ENCODE measurements at regions not wholly inside any gene's neighbourhood (a gene's known extent, or its start where the extent isn't known, plus 50 kb on each side); places are given as distances from the start of the nearest gene placed in this dataset.
"Not testable (repeated sequence)": the region's sequence is repeated elsewhere in the genome, so short reads cannot be mapped to it uniquely, and the experiment has no call there.

DNA sequence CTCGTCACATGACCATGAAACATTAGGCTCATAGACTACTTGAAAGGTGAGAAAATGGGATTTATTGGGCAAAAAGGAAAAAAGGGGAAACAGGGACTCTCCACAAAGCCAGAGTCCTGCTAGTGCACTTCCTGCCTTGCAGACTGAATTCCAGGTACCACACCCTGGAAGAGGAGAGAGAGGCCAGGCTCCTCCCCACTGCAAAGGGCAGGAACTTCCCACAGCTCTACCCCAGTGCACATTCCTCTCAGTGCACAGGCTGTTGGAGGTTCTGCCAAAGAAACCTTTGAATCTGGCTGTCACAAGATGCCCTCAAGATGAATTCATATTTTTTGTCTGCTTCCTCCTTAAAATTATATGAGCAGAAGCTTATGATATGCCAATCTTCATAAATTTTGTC, 920.4 kb upstream of the GJE1 start:
- no peak for DNase-seq

- no peak for DNase-seq
Measured at GRCh38 chr6:141211845-141212244, 920.9 kb upstream of the GJE1 start.

DNA sequence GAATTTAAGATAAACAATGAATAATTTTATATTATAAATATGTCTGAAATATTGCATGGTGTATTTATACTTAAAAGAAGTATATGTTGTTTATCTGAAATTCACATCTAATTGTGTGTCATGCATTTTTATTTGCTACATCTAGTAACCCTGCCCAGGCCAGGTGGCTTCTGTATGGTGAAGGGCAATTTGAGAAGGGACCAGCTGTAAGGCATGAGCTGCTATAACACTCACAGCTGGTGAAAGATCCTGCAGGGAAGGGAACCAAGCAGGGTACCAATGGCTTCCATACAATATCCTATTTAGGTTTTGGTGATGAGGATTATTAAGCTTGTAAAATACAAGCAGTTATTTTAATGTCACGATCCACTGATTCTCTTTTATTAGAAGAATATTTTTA, 921.8 kb upstream of the GJE1 start:
- DNase-seq: no peak

- DNase-seq: no peak
Measured at GRCh38 chr6:141209890-141210289, 922.8 kb upstream of the GJE1 start.

GRCh38 chr6:141208101-141208500, 924.6 kb upstream of the GJE1 start:
- DNase-seq: no peak

- no peak for DNase-seq
Measured at GRCh38 chr6:141203902-141204575, 928.7 kb upstream of the GJE1 start.

GRCh38 chr6:141202626-141203025, 930.1 kb upstream of the GJE1 start:
- DNase-seq: no peak

DNA sequence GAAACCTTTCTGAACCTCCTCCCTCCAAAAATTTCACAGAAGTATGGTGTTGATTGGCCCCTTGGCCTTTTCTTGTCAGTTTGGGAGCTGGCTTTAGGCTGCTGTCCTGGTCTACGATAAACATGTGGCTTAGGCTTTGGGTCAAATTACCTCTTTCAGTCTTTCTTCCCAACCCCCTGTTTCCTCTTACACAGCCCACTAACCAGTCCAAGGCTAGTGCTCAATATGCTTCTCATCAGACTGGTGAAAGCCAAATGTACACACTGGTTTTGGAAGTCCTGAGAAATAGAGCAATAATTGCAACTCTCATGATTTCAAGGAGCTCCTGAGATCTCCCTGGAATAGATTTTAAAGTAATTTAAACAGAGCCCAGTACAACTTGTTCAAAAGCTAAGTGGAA, 933.7 kb upstream of the GJE1 start:
- DNase-seq: no peak

- no peak for DNase-seq
Measured at GRCh38 chr6:141195251-141195832, 937.4 kb upstream of the GJE1 start.

GRCh38 chr6:141183368-141183767, 949.4 kb upstream of the GJE1 start:
- DNase-seq: no peak

- DNase-seq: not testable (repeated sequence)
Measured at GRCh38 chr6:141175458-141175857, 957.3 kb upstream of the GJE1 start.

DNA sequence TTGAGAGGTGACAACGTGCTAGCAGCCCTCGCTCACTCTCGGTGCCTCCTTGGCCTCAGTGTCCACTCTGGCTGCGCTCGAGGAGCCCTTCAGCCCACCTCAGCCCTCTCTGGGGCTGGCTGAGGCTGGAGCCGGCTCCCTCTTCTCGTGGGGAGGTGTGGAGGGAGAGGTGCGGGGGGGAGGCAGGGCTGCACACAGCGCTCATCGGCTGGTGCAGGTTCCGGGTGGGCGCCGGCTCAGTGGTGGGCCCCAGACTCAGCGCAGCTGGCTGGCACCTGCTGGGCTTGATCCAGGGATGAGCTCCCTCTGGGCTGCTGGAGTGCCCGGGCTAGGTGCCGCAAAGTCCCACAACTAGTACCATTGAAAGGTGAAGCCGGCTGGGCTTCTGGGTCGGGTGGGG, 957.8 kb upstream of the GJE1 start:
- no peak for DNase-seq

GRCh38 chr6:141173529-141173928, 959.2 kb upstream of the GJE1 start:
- no peak for DNase-seq

DNA sequence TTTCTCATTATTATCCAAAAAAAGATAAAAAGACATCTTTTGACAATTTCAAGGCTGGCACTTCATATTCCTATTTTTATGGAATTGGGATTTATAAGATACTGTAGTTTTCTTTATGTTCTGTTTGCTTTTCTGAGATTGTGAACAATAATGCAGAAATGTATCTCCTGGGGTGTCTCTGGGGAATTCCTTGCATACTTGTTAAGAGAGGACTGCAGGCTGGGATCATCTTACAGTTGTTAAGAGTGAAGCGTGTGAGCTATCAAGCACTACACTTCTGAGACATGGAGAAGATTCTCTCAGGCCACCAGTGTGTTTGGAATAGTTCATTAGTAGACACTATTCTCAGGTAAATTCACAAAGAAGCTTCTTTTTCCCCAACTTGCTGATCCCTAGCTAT, 963.3 kb upstream of the GJE1 start:
- no peak for DNase-seq

DNA sequence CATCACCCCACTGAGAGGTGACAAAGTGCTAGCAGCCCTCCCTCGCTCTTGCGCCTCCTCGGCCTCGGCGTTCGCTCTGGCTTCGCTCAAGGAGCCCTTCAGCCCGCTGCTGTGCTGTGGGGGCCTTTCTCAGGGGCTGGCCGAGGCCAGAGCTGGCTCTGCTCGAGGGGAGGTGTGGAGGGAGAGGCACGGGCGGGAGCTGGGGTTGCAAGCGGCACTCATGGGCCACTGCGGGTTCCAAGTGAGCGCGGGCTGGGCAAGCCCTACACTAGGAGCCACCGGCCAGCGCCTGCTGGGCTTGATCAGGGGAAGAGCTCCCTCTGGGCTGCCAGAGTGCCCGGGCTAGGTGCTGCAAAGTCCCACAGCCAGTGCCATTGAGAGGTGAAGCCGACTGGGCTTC, 964.8 kb upstream of the GJE1 start:
- no peak for DNase-seq

GRCh38 chr6:141165002-141165665, 967.6 kb upstream of the GJE1 start:
- no peak for DNase-seq

DNA sequence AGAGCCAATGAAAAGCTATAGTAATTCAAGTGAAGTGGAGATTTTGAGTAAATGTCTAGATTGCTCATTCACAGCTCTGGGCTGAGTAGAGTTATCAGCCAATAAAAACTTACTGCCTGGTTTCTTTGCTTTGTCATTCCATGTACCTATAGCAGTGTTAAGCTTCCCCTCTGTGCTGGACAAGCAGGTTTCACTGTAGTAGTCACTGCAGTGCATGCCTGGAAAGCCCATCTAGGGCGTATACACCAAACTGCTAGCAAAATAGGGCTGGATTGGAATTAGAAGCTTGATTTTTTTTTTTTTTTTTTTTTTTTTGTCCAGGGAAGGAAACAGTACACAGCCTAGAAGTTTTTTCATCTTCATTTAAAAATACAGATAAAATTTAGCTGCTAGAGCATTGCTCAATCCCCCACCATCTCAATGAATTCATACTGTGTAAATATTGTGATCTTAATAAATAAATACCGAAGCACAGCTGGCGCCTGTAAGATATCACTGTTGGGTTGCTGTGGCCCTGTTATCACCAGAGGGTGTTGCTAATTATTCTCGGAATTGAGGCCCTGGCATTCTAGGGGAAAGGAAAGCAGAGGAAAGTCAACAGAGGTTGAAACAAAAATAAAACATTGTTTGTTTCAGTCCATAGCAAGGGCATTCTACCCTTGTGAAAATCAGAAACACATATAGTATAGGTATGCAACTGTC, 968.5 kb upstream of the GJE1 start:
- no peak for DNase-seq

DNA sequence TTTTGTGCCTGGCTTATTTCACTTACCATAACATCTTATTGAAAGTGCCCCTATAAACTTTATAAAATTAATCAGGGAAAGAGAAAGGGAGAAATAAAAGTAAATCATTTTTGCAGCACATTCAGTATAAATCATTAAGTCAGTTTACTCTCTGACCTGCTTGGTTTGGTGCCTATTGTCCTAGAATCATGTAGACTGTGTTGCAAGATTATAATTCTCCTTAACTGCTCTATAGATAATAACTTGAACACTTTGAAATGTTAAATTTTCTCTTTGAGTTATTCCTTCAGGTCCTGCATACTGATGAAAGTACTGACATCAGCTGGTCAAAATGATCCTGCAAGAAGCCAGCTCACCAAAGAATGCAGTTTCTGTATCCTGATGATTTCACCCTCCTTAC, 969.6 kb upstream of the GJE1 start:
- DNase-seq: no peak

DNA sequence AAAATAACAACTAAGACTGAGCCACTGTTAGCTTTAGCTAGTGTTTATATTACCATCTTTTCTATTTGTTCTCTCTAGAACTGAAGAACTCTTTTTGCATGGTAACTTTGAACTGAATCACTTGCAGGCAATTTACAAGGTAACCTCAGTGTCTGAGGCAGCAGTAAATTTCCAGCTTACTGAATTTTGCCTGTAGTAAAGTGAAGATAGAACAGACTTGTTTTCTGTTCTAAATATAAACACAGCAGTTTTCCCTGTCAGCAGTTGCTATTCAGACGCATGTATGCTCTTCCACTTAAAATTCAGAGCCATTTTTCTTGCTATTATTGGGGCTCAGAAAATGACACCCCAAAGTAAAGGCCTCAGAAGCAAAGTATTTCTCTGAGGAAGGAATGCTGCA, 974.0 kb upstream of the GJE1 start:
- DNase-seq: no peak

- peak in 2 of 5 experiments; percentile 4 to 27 for DNase-seq
Measured at GRCh38 chr6:141153563-141153962, 979.2 kb upstream of the GJE1 start.

DNA sequence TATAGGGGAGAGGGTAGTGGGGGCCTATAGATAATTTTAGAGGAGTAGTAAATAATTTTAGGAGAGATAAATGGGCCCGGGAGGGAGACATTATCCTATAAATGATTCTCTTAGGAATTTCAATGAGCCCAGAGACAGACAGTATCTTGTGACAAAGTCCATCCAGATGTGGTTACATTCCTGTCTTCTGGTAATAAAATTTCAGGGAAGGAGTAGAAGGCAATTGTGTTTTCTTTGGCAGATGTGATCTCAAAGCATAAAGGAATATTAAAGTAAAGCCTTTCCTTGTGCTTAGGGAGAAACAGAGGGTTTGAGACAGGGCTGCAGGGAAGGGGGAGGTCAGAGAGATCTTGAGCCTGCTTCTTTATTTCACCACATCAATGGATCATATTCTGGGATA, 979.8 kb upstream of the GJE1 start:
- no peak for DNase-seq

DNA sequence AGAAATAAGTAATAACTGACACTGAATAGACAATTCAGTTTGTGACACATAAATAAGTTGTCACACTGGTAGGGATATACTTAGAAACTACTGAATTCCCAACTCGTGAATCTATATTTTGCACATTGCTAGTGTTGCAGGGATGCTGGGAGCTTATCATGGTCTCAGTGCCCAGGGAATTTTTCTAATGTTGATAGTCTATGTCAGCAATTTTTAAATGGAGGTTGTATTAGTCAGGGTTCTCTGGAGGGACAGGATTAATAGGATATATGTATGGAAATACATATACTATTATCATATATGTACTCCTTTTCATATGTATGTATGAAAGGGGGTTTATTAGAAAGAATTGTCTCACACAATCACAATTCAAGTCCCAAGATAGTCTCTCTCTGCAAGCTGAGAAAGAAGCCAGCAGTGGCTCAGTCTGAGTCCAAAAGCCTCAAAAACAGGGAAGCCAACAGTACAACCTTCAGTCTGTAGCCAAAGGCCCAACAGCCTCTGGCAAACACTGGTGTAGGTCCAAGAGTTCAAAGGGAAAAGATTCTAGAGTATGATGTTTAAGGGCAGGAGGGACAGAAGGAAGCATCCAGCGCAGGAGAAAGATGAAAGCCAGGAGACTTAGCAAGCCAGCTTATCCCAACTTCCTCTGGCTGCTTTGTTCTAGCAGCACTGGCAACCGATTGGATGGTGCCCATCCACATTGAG, 980.9 kb upstream of the GJE1 start:
- no peak for DNase-seq

GRCh38 chr6:141141870-141142269, 990.9 kb upstream of the GJE1 start:
- DNase-seq: no peak

All from T-helper 2 cell (primary cell).